OCI-M2 (cell line): ENCODE measurements at regions not wholly inside any gene's neighbourhood (a gene's known extent, or its start where the extent isn't known, plus 50 kb on each side); places are given as distances from the start of the nearest gene placed in this dataset.
A peak's percentile ranks its signal among the peaks of the same experiment; 100 is the strongest.

ENCODE experiments used
- DNase-seq: peaks from one replicate; lab custom pipeline; 2025; ENCODE audit not compliant: unreplicated experiment; lab: John Stamatoyannopoulos, UW

DNA sequence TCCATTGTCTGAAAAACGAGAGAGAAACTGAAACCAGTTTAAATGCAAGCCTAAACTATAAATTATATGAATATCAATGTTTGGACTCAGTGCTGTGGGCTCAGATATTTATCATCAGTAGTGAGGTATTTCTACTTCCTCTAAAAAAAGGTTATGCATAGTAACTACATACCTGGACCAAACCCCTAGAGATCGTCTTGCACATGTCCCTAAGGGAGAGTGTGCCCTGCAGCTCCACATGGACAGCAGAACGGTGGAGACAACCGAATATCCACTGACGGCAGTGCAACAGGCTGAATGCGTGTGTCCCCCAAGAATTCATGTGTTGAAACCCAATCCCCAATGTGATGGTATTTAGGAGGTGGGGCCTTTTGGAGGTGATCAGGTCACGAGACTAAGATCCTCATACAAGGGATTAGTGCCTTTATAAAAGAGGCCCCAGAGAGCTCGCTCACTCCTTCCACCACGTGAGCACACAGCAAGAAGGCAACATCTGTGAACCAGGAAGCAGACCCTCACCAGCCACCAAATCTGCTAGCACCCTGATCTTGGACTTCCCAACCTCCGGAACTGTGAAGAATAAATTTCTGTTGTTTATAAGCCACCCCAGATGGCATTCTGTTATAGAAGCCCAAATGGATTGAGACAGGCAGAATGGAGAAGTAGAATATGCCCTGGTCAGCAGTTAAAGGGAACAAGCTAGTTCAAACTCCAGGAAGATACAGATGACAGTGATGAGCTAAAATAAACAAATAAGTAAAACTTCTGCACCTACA is 208.4 kb downstream of the ANAPC1 start:
- no peak for DNase-seq

DNA sequence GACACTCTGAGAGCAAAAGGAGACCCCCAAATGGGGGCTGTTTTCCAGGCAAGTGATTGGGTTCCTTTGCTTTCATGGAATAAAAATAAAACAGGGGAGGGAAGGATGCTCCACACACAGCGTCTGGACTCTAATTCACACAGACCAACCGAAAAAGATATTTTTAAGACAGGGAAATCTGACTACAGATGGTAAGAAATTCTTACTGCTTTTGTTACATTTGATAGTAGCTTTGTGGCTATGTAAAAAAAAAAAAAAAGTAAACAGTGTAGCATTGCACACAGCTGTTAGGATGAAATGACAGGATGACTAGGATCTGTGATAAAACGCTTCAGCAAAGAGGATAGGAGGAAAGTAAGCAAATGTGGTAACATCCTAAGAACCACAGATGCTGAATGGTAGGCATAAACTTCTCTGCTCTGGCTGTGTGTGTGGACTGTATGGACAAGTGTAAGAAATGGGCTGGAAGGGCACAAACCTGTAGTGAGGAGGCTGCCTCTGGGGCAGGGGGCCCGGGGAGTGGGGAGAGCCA is 207.6 kb downstream of the ANAPC1 start:
- DNase-seq = no peak

DNA sequence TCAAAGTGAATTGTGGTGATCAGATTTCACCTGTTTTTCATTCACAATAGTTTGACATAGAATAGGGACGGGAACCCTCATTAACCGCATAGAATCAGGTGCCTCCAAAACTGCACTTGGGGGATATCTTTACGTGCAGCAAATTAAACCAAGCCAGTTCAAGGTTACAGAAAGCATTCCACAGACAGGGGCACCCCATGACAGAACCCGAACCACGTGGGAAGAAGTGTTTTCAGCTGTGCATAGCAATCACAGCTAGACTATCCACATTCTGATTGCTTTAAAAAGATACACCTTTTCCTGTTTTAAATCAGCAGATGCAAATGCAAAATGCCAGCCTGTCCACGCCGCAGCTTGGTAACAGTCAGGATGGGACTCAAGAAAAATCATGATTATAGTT is 205.8 kb downstream of the ANAPC1 start:
- DNase-seq = no peak

DNA sequence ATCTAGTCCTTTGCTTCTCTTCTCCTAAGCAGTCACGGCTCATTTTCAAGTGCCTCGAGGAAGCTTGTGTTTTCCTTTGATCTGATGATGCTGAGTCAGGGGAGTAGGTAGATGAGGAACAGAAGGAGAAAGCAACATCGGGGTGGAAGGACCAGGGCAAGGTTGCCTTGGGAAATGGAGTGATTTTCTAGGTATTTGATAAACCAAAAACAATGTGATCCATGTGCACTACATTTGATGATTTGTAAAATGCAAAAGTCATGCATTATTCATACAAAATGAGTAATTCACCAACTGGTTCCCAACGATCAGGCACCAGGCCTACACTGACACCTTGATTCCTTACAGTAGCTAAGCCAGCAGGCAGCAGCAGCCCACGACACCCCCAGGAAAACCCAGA is 205.3 kb downstream of the ANAPC1 start:
- DNase-seq = no peak

DNA sequence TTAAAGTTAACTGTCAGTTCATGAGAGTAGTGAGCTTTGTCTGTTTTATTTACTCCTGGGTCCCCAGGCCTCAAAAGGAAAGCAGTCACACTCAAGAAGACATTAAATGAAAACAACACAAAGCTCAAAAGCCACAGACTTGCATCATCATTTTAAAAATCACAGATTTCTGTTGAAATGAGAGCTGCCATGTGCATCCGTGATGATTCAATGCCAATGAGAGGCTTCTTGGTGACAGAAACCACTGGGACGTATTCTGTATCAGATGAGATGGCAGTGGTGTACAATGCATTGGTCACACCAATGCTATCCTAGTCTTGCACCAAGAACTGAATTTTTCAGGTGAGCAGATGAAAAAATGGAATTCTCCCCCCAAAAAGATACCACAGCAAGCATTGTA is 204.8 kb downstream of the ANAPC1 start:
- DNase-seq = no peak

DNA sequence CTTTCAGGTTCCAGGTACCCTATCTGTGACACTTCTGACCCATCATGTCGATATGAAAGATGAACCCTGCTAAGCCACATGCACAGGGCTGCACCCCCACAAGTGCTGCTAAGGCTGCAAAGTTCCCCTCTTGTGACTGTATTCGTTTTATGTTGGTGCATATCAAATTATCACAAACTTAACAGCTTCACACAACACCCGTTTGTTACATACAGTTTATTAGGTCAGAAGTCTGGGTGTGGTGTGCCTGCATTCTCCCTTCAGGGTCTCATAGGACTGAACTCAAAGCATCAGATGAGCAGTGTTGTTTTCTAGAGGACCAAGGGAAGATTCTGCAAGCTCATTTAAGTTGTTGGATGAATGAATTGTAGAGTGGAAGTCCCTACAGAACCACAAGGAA is 199.4 kb downstream of the ANAPC1 start:
- no peak for DNase-seq

DNA sequence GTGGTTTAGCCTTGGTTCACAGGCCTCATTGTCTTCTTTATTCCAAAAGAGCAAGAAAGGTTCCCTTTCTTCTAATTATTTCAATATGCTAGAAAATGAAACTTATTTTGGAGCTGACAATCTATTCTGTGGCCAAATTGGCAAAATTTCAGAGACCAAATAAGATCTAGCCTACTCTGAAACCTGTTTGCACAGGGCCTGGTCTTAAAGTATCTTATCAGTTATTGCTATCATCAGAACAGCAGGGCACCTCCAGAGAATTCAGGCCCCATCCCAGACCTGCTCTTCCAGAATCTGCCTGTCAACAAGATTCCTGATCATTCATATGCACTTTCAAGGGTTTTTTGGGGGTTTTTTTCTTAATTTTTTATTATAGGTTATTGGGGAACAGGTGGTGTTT is 198.7 kb downstream of the ANAPC1 start:
- no peak for DNase-seq

DNA sequence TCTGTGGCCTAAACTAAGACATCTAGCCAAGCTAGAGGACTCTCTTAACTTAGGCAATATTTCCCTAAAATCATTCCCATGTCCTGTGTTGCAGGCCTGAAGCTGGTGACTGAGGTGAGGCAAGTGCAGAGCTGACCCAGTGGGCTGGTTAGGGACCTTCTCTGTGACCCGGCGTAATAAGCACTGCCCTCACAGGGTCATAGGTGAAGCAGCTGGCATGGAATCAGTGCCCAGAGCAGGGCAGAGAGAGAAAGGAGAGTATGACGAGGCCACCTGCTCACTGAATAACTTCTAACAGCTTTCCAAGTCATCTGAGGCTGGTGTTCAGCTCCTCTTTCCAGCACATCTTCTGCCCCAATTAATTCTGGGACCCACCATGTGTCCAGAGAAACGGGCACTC is 197.0 kb downstream of the ANAPC1 start:
- DNase-seq = no peak

DNA sequence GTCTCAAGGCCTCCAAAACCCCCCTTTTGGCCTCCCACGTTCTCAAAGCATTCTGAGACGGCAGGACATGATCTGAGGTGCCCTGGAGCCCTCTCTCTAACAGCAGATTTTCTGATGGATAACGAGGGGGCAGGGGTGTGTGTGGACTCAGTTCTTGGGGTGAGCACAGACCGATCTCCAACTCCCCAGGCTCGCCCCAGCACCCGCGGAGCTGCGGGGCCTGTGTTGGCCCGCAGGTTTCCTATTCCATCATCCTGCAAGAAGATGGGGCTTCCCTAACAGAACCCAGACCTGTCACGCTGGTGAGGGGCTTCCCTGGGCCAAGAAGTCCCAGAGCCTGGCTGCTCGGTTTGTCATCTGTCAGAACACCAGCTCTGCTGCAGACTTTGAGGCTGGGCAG is 196.1 kb downstream of the ANAPC1 start:
- no peak for DNase-seq

DNA sequence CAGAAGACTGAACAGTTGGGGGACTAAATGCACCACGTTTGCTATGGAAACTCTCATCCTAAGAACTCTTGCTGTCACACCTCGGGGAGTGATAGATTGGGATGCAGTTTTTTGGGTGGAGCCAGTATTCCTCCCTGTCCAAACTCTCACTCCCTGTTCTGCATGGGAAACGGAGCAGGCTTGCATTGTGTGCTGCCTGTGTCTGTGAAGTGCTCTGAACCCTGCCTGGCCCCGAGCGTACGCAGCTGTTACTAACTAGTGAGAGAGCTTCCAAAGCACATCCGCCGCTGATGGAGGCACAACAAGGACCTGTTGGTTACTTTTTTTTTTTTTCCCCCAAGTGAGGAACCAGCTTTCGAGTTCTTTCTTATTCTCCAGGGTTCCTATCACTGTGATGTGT is 195.5 kb downstream of the ANAPC1 start:
- no peak for DNase-seq

DNA sequence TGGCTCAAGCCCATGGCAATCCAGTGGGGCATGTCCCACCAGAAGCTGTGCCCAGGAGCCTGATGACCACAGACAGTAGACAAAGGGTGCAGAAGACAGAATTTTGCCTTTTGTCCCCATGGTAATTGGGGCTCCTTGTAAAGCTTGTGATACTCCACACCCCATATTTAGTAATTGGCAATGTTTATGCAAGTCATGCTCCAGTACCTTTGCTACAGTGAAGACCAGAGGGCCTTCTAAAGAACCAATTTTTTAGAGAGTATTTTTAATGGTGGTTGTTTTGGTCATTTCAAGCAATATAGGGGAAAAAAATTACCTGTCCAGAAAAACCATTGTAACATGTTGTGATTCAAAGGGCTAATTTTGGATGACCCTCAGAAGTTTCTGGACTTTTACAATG is 194.8 kb downstream of the ANAPC1 start:
- no peak for DNase-seq

DNA sequence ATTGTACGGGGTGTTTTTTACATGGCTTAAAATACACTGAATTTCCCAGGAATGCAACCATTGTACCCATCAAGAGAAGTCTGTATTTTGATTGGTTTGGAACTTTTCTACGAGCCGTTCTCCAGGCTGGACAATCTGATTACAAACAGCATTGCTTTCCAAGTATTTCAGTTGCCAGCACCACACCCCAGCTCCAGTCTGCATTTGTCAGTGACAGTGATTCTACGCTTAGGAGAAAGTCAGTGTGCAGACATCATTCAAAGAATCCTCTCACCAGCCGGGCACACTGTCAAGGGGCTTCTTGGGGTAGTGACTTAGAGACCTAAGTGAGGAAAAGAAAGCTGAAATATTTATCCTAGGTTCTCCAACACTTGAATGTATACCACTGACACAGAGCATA is 194.1 kb downstream of the ANAPC1 start:
- DNase-seq = no peak

DNA sequence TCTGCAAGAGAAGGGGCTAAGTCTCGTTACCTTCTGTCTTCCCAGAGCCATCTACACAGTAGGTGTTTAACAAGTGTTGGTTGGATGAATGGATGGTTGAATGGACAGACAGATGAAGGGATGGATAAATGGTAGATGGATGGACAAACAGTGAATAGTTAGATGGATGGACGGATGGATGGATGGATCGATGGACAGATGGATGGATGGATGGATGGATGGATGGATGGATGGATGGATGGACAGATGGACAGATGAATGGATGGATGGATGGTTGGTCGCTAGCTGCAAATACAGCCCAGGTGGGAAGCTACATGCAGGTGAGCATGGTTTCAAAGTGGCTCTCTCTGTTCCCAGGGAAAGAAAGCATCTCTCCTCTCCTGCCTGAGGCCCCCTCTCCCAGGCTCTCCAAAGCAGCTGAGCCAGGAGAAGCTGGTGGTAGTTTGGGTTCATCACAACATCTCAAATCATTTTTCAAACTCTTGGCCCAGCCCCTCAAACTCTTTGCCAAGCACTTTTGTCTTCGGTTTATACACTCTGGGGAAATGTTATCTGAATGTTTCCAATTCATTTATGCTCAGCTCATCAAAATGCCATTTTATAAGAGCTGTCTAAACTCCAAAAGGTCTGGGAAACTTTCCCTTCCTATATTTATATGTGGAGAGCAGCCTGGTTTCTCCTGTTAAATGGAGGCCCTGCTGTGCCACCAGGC is 192.7 kb downstream of the ANAPC1 start:
- no peak for DNase-seq

DNA sequence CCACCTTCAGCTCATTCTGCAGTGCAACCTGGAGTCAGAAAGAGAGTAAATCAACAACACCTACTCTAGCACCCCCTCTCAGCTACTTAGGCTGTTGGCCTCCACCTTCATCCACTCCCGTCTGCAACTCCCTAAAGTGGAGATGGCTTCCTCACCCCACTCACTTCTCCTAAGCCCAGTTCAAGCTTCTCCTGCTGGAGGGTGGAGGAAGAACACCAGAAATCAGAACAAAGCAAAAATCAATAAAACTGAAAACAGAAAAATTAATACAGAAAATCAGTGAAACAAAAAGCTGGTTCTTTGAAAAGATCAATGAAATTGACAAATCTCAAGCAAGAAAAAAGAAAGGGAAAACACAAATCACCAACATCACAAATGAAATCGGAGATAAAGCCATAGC is 191.7 kb downstream of the ANAPC1 start:
- no peak for DNase-seq

DNA sequence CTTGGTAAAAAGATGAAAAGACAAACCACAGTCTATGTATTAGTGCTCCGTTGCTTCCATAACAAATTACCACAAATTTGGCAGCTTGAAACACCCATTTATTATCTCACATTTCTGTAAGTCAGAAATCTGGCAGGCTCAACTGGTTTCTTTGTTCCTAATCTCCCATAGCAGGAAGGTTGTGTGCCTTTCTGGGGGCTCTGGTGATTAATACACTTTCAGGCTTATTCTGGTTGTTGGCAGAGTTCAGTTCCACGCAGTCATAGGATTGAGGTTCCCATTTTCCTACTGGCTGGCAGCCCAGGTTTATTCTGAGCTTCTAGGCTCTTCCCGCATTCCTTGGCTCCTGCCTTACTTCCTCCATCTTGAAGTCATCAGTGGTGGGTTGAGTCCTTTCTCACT is 189.3 kb downstream of the ANAPC1 start:
- DNase-seq = no peak

DNA sequence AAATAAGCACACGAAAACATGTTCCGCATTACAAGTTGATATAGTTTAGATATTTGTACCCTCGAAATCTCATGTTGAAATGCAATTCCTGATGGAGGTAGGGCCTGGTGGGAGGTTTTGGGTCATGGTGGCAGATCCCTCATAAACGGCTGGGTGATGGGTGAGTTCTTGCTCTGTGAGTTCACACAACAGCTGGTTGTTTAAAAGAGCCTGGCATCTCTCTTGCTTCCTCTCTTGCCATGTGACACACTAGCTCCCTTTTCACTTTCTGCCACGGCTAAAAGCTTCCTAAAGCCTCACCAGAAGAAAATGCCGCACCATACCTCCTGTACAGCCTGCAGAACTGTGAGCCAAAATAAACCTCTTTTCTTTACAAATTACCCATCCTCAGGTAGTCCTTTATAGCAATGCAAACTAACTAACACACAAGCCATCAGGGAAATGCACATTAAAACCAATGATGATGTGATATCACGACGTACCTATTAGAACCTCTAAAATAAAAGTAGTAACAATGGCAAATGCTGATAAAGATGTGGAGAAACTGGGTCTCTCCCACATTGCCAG is 188.5 kb downstream of the ANAPC1 start:
- DNase-seq = no peak

DNA sequence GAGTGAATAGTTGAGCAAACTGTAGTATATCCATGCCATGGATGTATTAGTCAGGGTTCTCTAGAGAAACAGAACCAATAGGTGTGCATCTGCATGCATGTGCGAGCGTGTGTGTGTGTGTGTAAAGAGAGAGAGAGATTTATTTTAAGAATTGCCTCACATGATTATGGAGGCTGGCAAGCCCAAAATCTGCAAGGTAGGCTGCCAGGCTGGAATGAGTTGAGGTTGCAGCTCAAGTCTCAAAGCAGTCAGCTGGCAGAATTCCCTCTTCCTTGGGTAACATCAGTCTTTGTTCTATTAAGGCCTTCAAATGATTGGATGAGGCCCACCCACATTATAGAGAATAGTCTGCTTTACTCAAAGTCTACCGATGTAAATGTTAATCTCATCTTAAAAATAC is 187.8 kb downstream of the ANAPC1 start:
- DNase-seq = no peak

DNA sequence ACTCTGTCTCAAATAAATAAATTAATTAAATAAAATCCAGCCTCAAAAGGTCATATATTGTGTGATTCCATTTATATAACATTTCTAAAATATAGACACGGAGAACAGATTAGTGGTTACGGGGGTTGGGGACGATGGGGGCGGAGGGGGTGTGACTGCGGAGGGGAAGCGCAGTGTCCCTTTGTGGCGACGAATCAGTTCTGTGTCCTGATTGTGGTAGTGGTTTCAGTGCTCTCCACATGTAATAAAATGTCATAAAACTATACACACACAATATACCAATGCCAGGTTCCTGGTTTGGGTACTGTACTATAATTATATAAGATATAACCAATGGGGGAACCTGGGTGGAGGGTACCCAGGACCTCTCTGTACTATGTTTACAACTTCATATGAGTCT is 186.4 kb downstream of the ANAPC1 start:
- DNase-seq = no peak

DNA sequence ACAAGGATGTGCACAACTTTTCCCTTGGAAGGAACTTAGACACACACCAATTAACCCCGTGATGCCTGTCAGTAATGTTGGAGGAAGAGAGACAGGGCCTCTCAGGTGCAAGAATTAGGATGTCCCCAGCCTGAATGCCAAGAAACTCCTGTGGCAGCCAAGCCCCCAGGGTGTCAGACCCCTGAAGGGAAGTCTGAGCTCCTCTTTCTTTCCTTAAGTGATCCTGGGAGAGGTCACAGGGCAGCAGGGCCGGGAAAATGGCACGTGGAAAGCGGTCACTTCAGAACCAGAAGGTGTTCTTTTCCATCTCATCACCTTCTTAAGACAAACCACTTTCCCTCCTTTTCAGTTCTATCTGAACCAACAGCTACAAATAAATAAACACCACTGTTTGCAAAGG is 185.9 kb downstream of the ANAPC1 start:
- no peak for DNase-seq

DNA sequence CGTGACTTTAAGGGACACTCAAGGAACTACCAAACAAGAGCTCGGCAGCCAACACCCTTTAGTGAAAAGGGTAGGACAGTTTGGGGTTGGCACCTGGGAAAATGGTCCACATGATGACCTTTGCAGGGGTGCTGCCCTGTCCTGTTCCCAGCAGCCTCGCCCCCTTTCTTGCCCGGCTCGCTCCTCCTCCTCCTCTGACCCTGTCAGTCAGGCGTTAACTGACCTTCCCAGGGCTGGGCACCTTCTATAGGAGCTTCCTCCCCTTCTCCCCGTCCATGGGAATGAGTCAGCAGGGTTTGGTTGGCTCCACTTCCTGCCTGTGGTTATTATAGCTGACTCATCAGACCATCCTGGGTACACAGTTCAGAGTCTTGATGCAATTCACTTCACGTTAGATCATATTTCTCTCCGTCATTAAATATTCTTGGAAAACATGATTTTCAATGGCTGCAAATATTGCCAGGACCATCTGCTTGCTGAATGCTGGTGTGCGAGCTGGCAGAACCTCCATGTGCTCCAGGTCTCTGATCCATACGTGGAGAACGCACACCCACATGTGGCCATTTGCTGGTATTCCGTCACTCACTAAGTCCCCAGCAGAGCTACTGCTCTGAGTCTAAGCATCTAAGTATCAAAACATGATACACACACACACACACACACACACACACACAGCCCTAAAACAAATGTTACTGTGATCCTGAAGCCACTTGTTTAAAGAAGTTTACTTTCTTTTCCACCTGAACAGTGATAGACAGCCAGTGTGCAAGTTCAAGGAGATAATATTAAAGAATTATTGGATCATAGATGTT is 185.0 kb downstream of the ANAPC1 start:
- peak; percentile 72 for DNase-seq

DNA sequence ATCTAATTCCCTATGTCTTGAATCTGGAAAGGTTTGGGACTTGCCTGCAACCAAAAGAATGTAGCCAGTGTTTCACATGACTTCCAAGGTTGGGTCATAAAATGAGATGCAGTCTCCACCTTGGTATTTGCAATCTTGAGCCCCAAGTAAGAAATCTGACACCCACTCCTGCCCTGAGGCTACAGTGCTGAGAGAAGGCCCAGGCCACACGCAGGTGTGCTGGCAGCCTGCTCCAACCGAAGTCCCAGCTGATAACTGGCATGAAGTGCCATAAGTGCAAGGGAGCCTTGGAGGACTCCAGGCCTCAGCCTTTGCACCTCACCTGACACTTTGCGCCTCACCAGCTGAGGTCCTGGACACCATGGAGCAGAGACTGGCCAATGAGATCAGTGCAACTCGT is 182.7 kb downstream of the ANAPC1 start:
- DNase-seq = no peak

DNA sequence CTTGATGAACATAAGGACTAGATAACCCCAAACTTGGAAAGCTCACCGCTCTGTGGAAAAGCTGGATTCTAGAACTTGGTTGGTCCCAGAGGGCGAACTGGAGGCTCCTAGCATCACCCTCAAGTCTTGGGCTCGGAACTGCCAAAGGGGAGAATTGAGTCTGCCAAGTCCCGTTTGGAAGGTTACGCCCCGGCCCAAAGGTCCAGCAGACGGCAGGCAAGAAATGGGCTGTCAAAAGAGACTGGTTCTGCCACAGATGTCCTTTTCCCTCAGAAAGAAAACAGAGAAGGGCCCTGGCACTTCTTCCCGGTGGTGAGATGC is 182.2 kb downstream of the ANAPC1 start:
- no peak for DNase-seq
